HG02943 (cell line): ENCODE measurements at regions not wholly inside any gene's neighbourhood (a gene's known extent, or its start where the extent isn't known, plus 50 kb on each side); places are given as distances from the start of the nearest gene placed in this dataset.
A peak's percentile ranks its signal among the peaks of the same experiment; 100 is the strongest.

Experiments used
- ATAC-seq: cut with Tn5 transposase; IDR thresholded peaks from one replicate; pipeline ENCODE4 v1.9.1; 2021; ENCODE audit warnings: mild to moderate bottlenecking, low read depth, moderate library complexity; ENCODE audit not compliant: unreplicated experiment

- ATAC-seq, result no peak
Measured at GRCh38 chr16:80367037-80367658, 173.6 kb upstream of the DYNLRB2 start.

GRCh38 chr16:80366023-80366422 is 174.8 kb upstream of the DYNLRB2 start:
- no peak for ATAC-seq

DNA sequence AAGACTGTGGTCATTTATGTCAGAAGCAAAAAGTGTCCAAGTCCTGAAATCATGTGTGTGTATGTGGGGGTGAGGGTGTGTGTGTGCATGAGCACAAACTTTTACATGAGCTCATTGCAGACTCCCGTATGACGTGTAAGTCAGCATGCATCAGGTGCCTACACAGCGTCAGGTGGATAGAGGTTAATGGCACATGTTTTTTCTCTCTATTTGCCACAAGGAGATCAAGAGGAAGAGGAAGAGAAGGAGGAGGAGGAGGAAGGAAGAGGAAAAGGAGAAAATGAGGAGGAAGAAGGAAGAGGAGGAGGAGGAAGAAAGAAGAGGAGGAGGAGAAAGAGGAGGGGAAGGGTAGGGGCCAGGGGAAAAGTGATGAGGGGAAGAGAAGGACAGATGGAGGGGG is 178.0 kb upstream of the DYNLRB2 start:
- ATAC-seq, result no peak

GRCh38 chr16:80356365-80356764 is 184.4 kb upstream of the DYNLRB2 start:
- no peak for ATAC-seq

DNA sequence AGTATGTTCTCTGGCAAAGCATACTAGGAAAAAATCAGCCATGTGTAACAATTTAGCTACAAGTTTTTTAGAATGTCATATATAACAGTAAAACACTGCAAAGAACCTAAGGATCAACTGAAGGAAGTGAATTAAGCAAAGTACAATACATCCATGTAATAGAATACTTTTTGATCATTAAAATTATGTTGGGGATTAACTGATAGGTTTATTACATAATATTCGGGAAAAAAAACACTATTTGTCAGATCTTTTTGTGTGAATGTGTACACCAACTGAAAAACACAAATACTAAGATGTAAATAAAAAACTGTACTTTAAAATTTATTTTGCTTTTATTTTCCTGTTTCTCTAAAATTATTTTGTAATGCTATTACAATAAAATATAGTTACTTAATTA is 185.5 kb upstream of the DYNLRB2 start:
- ATAC-seq, result no peak

DNA sequence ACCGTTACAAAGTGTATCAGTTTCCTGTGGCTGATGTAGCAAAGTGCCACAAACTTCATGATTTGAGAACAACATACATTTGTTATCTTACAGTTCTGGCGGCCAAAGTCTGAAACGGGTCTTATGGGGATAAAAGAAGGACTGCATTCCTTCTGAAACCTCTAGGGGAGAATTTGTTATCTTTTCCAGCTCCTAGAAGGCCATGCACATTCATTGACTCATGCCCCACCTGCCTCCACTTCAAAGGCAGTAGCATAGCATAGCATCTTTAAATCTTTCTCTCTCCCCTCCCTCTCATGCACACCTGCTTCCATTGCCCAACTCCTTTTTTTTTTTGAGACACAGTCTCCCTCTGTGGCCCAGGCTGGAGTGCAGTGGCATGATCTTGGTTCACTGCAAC is 190.7 kb upstream of the DYNLRB2 start:
- ATAC-seq, result no peak

GRCh38 chr16:80347900-80348299 is 192.9 kb upstream of the DYNLRB2 start:
- no peak for ATAC-seq

- ATAC-seq, result no peak
Measured at GRCh38 chr16:80347002-80347401, 193.8 kb upstream of the DYNLRB2 start.

DNA sequence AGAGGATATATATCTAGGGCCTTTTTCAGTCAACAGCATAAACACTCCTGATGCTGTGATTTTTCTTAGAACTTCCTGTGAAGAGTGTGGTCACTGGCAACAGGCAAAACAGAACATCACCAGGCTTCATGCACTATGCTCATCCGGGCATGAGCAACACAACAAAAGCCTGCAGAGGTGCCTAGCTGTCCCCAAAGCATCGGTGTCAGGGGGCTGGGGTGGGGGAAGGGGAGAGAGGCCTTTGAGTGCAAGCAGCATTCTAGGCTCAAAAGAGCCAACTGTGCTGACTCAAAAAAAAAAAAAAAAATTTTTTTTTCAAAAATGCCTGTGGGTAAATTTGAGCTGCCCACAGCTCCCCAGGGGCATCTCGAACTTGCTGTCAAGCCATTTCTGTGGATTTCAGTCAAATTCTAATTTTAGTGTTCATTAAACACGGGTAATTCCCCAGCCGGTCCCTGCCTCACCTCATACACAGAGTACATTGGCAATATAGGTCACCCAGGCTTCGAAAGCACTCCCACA is 194.6 kb upstream of the DYNLRB2 start:
- peak; percentile 68 for ATAC-seq

- ATAC-seq, result no peak
Measured at GRCh38 chr16:80345701-80346100, 195.1 kb upstream of the DYNLRB2 start.

GRCh38 chr16:80344570-80344969 is 196.2 kb upstream of the DYNLRB2 start:
- ATAC-seq, result no peak

DNA sequence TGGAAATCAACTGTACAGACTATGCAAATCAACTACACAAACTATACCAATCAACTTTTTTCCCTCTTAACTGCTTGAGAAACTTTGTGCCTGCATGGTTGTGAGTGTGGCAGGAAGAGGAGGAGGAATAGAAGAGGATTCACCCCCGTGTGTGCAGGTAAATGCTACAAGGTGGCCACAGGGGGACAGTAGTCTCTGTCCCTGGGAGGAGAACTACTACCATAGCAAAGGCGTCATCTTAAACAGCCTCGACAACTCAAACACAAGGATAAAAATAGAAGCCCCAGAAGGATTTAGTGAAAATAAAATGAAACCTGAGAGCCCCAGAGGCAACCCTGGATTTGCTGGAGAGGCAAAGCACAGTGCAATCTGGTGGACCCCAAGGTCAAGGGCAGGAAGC is 199.5 kb upstream of the DYNLRB2 start:
- ATAC-seq, result no peak

DNA sequence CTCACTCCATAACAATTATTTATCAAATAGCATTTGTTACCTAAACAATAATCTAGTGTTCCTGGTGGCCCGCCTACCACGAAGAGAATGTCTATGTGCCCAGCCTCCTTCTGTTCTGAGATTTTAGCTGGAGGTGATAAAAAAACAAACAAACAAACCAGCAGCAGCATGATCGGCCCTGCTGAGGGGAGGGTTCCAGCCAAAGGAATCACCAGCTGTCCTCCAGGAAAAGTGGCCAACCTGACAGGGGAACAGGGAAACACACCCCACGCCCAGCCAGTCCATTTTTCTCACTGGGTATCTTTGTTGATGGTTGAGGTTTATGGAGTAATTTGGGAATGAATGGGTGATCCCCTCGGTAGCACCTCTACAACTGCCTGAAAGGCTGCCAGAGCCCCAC is 203.0 kb upstream of the DYNLRB2 start:
- no peak for ATAC-seq

GRCh38 chr16:80330803-80331202 is 210.0 kb upstream of the DYNLRB2 start:
- no peak for ATAC-seq

DNA sequence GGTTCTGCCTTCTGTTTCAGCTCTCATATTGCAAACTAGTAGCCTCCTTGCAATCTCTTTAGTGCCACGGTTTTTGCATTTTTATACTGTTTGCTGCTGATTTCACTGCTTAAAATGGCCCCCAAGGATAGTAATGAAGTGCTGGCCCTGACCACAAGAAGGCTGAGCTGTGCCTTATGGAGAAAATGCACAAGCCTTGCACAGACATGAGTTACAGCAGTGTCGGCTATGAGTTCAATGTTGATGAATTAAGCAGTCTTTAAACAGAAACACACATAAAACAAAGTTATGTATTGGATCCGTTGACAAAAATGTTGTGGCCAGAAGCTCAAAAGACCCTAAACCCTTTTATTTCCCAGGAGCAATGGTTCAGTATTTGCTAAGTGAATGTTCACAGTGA is 210.6 kb upstream of the DYNLRB2 start:
- ATAC-seq, result no peak

- ATAC-seq, result no peak
Measured at GRCh38 chr16:80327740-80328139, 213.1 kb upstream of the DYNLRB2 start.

DNA sequence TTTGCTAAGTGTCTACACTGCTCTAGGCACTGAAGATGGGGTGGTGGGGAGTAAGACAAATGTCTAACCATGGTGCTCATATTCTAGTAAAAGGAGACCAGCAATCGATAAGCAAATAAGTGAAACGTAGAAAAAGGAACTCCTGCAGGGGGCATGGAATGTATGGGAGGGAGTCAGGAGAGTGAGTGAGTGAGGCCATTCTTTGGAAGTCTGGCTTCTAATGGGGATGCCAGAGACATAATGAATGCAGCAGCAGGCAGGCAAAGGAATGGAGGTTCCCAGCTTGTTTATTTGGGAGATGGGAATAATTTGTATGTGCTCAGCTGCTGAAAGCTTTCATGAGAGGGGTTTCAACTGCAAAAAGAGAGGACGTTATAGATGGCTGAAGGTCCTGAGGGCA is 216.4 kb upstream of the DYNLRB2 start:
- no peak for ATAC-seq

- ATAC-seq, result no peak
Measured at GRCh38 chr16:80323808-80324195, 217.0 kb upstream of the DYNLRB2 start.

- ATAC-seq, result no peak
Measured at GRCh38 chr16:80323187-80323807, 217.5 kb upstream of the DYNLRB2 start.

GRCh38 chr16:80319181-80319580 is 221.6 kb upstream of the DYNLRB2 start:
- ATAC-seq, result no peak

DNA sequence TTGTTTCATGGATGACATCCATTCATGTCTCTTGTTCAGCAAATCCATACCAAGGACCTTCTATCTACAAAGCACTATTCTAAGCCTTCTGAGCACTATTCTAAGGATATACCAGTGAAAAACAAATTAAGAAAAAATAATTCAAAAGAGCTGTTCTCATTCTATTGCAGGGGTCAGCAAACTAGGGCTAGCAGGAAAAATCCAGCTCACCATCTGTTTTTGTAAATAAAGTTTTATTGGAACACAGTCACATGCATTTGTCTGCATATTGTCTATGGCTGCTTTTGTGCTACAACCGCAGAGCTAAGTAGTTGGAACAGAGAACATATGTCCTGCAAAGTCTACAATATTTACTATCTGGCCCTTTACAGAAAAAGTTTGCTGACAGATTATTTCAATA is 222.7 kb upstream of the DYNLRB2 start:
- ATAC-seq, result no peak

GRCh38 chr16:80317599-80318037 is 223.2 kb upstream of the DYNLRB2 start:
- ATAC-seq, result no peak
